ENCODE measurements at regions not wholly inside any gene's neighbourhood (a gene's known extent, or its start where the extent isn't known, plus 50 kb on each side); places are given as distances from the start of the nearest gene placed in this dataset.

- TF ChIP-seq CTCF (IDR thresholded peaks at IDR 0.05; ENCODE audit: insufficient read depth, low read length) (no peak), POLR2AphosphoS5 (IDR thresholded peaks at IDR 0.05; ENCODE audit: low read depth) (no peak), REST (IDR thresholded peaks at IDR 0.05; ENCODE audit: insufficient replicate concordance, low read depth) (no peak)
These were observed 227.2 kb upstream of the ROBO2 start for GRCh38 chr3:76812649-76813242.

Data from HL-60 (cell line).